Heart left ventricle (tissue), 13 donors: ENCODE measurements at regions not wholly inside any gene's neighbourhood (a gene's known extent, or its start where the extent isn't known, plus 50 kb on each side); places are given as distances from the start of the nearest gene placed in this dataset.

Experiments used
- POLR2A ChIP-seq, 2 donors: fragments of 450-650 bp; IDR thresholded peaks; one replicate each; pipeline ENCODE4 v1.6.1; 2017; ENCODE audit warnings: antibody characterized with exemption in 2 of 2, mild to moderate bottlenecking in 2 of 2, moderate library complexity in 2 of 2
- TF ChIP-seq, protein P1 (sequence below), 12 donors: fragments of 200-600 bp; sonication (generic) in 4 of 12; IDR thresholded peaks; one replicate each; pipeline versions ENCODE4 v1.5.0 to v1.8.0; 2018 to 2022; ENCODE audit warnings: antibody characterized with exemption in 12 of 12, mild to moderate bottlenecking in 5 of 12
- donor health status: ischemic (EF 13 %, LVEDD 7.1; RV severe dilation, severe dysfunction).
- donor health status: DM: no; HTN: yes; CAD: no.
- donor health status: DM: no; HTN: no; CAD: no.
- donor health status: ischemic (EF 25% LVEDD 6.9; RV normal size, moderate dysfunction).
- donor health status: ischemic (EF 25% LVEDD 5.7; RV mildly dilated, moderate dysfunction).
- donor health status: ischemic (EF 35%, LVEDD 5.7; RV mildly dilated, moderate dysfunction).
- donor health status: nonischemic (EF 11% LVEDD 7.7; RV severe dilation, severe dysfunction).
- donor health status: DM: yes; HTN: yes; CAD: no.
- donor health status: PGD.
- donor health status: ischemic (EF 29% LVEDD 5.4; RV normal size, mild dysfunction).
- donor health status: nonischemic (EF 23%, LVEDD 6.1; RV moderate dilation, normal function).

GRCh38 chrX:39809331-39809730, 288.4 kb downstream of the BCOR start:
- TF ChIP-seq POLR2A (IDR thresholded peaks at IDR 0.05): no peak
- TF ChIP-seq, protein P1, sequence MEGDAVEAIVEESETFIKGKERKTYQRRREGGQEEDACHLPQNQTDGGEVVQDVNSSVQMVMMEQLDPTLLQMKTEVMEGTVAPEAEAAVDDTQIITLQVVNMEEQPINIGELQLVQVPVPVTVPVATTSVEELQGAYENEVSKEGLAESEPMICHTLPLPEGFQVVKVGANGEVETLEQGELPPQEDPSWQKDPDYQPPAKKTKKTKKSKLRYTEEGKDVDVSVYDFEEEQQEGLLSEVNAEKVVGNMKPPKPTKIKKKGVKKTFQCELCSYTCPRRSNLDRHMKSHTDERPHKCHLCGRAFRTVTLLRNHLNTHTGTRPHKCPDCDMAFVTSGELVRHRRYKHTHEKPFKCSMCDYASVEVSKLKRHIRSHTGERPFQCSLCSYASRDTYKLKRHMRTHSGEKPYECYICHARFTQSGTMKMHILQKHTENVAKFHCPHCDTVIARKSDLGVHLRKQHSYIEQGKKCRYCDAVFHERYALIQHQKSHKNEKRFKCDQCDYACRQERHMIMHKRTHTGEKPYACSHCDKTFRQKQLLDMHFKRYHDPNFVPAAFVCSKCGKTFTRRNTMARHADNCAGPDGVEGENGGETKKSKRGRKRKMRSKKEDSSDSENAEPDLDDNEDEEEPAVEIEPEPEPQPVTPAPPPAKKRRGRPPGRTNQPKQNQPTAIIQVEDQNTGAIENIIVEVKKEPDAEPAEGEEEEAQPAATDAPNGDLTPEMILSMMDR (IDR thresholded peaks at IDR 0.05): no peak
